ENCODE measurements at regions not wholly inside any gene's neighbourhood (a gene's known extent, or its start where the extent isn't known, plus 50 kb on each side); places are given as distances from the start of the nearest gene placed in this dataset.

DNA sequence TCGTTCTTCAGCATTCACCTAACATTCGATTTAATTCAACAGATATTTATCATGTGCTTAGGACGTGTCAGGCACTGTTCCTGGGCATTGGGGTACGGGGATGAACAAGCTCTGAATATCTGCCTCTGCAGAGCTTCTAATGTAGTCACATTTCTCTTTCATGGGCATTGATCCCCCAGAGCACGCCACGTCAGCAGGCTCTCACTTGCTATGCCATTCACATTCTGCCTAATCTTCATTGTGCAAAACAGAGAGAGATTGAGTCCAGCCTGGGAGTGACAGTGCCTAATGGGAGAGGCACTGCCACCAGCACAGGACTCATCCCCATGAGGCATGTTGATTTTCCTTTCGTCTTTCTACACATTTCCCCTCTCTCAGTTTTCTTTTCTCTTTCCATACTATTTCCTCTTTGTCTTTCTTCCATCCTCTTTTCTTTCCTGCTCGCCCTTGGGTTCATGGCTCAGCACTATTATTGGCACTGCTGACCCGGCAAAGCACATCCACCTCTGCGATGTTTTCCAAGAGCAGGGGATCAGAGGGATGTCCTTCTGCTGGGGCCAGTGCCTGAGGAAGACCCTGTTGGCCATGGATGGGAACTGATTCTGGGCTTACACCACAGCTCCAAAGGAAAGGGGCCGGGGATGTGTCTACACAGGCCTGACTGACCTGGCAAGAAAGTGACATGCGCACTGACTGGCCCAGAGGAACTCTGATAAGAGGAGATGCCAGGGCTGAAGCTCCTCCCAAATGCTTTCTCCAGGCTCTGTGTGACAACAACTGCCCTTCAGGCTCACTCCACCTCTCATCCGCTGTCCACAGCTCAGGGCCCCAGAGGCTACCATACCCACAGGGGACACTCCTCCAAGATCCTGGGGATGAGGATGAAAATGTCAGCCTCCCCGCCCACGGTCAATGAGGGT, 195.9 kb downstream of the TOMM20 start:
- no peak for DNase-seq (ENCODE audit: low read depth)
- TF ChIP-seq, protein P1, sequence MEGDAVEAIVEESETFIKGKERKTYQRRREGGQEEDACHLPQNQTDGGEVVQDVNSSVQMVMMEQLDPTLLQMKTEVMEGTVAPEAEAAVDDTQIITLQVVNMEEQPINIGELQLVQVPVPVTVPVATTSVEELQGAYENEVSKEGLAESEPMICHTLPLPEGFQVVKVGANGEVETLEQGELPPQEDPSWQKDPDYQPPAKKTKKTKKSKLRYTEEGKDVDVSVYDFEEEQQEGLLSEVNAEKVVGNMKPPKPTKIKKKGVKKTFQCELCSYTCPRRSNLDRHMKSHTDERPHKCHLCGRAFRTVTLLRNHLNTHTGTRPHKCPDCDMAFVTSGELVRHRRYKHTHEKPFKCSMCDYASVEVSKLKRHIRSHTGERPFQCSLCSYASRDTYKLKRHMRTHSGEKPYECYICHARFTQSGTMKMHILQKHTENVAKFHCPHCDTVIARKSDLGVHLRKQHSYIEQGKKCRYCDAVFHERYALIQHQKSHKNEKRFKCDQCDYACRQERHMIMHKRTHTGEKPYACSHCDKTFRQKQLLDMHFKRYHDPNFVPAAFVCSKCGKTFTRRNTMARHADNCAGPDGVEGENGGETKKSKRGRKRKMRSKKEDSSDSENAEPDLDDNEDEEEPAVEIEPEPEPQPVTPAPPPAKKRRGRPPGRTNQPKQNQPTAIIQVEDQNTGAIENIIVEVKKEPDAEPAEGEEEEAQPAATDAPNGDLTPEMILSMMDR (conservative IDR thresholded peaks at IDR 0.05; ENCODE audit: low read depth, low read length) = no peak
- no peak overlapping the region for H3K4me3 ChIP-seq (ENCODE audit: low read length)

DNA sequence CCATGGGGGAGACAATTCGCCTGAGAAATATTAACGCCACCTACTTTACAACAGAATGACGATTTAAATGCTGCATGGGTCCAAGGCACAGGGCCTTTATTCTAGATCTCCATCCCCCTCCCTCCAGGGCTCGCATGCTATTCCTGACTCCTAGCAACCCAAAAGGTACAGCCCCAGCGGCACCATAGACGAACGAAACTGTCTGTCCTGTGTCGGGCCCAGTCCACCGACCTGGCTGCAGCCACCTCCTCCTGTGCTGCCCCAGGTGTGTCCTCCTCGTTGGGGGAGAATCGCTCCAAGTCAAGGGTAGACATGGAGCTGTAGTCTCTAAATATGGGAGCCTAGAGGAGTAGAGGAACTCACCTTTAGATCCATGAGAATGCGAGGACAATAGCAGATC, 196.5 kb downstream of the TOMM20 start:
- no peak for DNase-seq (ENCODE audit: low read depth)
- H3K4me3 ChIP-seq (ENCODE audit: low read length) = no peak overlapping the region
- TF ChIP-seq, protein P1 (conservative IDR thresholded peaks at IDR 0.05; ENCODE audit: low read depth, low read length) = no peak

DNA sequence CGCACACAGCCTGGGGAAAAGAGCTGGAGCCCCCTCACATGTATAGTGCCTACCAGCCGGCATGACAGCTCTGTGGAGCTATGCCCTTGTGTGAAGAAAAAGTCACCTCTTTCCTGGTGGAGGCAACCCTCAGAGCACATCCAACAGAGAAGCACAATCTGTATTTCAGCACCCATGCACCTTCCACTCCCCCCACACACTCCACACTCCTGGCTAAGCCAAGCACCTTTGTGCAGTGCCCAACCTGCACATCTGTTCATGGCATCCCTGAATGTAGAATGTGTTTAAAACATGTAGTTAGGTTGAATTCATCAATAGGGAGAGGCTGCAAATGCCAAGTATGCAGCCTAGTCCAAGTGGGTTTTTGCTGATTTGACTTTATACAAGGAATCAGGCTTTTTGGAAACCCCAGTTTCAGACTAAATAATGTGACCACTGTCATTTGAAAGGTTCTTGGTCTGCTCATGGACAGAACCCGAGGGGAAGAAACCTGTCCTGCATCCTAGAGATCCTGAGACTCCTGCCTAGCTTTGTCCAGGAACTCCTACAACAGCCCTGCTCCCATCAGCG, 197.1 kb downstream of the TOMM20 start:
- no peak overlapping the region for H3K4me3 ChIP-seq (ENCODE audit: low read length)
- no peak for DNase-seq (ENCODE audit: low read depth)

DNA sequence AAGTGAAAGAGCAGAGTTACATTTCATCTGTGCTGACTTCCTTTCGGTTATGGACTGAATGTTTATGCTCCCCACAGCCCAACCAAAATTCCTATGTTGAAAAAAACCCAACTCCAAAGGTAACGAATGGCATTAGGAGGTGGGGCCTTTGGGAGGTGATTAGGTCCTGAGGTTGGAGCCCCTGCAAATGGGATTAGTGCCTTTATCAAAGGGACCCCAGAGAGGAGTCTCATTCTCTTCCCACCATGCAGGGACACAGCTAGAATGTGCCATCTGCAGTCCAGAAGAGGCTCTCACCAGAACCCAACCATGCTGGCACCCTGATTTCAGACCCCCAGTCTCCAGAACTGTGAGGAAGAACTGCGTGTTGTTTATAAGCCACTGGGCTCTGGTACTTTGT, 199.3 kb downstream of the TOMM20 start:
- H3K4me3 ChIP-seq (ENCODE audit: low read length) = no peak overlapping the region
- TF ChIP-seq, protein P1 (conservative IDR thresholded peaks at IDR 0.05; ENCODE audit: low read depth, low read length) = no peak
- no peak for DNase-seq (ENCODE audit: low read depth)

More for the DNA sequence above, 197.1 kb downstream of the TOMM20 start:
- TF ChIP-seq, protein P1 (conservative IDR thresholded peaks at IDR 0.05; ENCODE audit: low read depth, low read length) = no peak

DNA sequence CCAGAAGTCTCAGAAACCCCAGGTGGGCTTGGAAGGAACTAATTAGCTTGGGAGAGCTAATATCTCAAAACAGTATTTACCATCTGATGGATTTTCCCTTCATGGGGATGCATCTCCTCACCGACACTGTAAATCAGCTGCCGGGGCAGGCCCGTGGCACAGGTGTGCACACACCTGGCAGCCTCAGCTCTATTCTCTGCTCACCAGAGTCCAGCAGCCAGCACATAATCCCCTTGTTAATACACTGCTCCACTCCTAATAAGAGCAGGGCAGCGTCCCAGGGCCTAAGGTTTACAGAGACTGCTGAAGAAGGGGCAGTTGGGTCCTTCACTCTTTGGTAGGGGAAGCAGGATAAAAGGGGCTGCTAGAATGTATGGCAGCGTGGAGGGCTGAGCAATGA, 200.0 kb downstream of the TOMM20 start:
- no peak for DNase-seq (ENCODE audit: low read depth)
- TF ChIP-seq, protein P1 (conservative IDR thresholded peaks at IDR 0.05; ENCODE audit: low read depth, low read length) = no peak
- H3K4me3 ChIP-seq (ENCODE audit: low read length) = no peak overlapping the region

DNA sequence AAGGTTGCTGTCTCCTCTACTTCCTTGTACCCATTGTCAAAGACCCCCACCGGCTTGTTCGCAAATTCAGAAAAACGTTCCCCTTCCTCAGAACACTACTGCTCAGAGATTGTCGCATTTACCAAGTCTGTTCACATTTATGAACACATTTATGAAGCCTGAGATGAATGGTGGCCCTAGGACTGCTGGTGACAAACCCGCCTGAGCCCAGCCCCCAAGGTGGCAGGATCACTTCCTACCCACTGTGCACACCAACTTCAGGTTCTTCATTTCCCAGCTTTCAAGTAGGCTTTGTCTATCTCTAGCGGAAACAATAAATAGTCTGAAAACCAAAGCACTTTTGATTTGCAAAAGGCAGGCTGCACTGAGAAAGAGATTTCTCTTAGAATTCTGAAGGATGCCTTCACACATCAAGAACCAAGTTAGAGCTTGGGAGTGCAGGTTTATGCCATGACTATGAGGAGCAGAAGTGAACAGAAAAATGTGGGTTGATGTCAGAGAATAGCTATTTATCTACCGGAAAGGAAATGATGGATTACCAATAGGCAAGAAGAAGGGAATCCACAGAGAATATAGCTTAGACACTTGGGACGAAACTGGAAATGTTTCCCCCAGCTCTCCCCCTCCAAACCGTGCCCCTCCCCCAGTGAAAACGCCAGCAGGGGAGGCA, 200.5 kb downstream of the TOMM20 start:
- TF ChIP-seq, protein P1 (conservative IDR thresholded peaks at IDR 0.05; ENCODE audit: low read depth, low read length) = no peak
- no peak overlapping the region for H3K4me3 ChIP-seq (ENCODE audit: low read length)
- DNase-seq (ENCODE audit: low read depth) = no peak

All from retinal pigment epithelial cell (primary cell).